ENCODE measurements at regions not wholly inside any gene's neighbourhood (a gene's known extent, or its start where the extent isn't known, plus 50 kb on each side); places are given as distances from the start of the nearest gene placed in this dataset.

GRCh38 chr2:167365216-167365615 lies 476.9 kb downstream of the XIRP2 start:
- H3K4me3 ChIP-seq (ENCODE audit: low read depth in 2 of 2, low read length in 2 of 2), result no peak overlapping the region
- POLR2A ChIA-PET, result no interaction called here
- intact Hi-C loops (cut with micrococcal nuclease; ENCODE audit: unreplicated experiment), result no loop called here
- H3K27ac ChIP-seq (ENCODE audit: low read length), result no peak overlapping the region
- H3K4me1 ChIP-seq (ENCODE audit: control insufficient read depth, insufficient read depth, low read length), result no peaks in the 10 kb centered on the region
- no peaks in the 10 kb centered on the region for H3K9me3 ChIP-seq (ENCODE audit: control insufficient read depth, insufficient read depth, low read depth, low read length)
- in situ Hi-C loops (cut with HindIII; ENCODE audit: low pct_unique_long_range_greater_than_20kb, low sequenced_read_pairs), result no loop called here
- ATAC-seq, result no peak
- DNase-seq (ENCODE audit: low read depth, low spot score), result no peak
- BruUV-seq (replicated peaks), result no TSS peak
- no peaks in the 10 kb centered on the region for H3K27me3 ChIP-seq (ENCODE audit: control insufficient read depth, insufficient read depth, low read length)
- TF ChIP-seq POLR2AphosphoS5 (IDR thresholded peaks at IDR 0.05; ENCODE audit: low read depth, low read length) (no peak), TCF7L2 (IDR thresholded peaks at IDR 0.05; ENCODE audit: low read depth, low read length) (no peak), SIN3A (IDR thresholded peaks at IDR 0.05; ENCODE audit: borderline replicate concordance, insufficient read depth, low read depth, low read length) (no peak), CTCF (IDR thresholded peaks at IDR 0.05) (no peak)
- TF ChIP-seq, protein P1, sequence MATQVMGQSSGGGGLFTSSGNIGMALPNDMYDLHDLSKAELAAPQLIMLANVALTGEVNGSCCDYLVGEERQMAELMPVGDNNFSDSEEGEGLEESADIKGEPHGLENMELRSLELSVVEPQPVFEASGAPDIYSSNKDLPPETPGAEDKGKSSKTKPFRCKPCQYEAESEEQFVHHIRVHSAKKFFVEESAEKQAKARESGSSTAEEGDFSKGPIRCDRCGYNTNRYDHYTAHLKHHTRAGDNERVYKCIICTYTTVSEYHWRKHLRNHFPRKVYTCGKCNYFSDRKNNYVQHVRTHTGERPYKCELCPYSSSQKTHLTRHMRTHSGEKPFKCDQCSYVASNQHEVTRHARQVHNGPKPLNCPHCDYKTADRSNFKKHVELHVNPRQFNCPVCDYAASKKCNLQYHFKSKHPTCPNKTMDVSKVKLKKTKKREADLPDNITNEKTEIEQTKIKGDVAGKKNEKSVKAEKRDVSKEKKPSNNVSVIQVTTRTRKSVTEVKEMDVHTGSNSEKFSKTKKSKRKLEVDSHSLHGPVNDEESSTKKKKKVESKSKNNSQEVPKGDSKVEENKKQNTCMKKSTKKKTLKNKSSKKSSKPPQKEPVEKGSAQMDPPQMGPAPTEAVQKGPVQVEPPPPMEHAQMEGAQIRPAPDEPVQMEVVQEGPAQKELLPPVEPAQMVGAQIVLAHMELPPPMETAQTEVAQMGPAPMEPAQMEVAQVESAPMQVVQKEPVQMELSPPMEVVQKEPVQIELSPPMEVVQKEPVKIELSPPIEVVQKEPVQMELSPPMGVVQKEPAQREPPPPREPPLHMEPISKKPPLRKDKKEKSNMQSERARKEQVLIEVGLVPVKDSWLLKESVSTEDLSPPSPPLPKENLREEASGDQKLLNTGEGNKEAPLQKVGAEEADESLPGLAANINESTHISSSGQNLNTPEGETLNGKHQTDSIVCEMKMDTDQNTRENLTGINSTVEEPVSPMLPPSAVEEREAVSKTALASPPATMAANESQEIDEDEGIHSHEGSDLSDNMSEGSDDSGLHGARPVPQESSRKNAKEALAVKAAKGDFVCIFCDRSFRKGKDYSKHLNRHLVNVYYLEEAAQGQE (IDR thresholded peaks at IDR 0.05; ENCODE audit: insufficient read depth in 1 of 2, low read depth in 2 of 2, low read length in 1 of 2), result no peak
- H3K36me3 ChIP-seq (ENCODE audit: control insufficient read depth, insufficient read depth, low read length), result no peaks in the 10 kb centered on the region
- CTCF ChIA-PET, result no interaction called here

DNA sequence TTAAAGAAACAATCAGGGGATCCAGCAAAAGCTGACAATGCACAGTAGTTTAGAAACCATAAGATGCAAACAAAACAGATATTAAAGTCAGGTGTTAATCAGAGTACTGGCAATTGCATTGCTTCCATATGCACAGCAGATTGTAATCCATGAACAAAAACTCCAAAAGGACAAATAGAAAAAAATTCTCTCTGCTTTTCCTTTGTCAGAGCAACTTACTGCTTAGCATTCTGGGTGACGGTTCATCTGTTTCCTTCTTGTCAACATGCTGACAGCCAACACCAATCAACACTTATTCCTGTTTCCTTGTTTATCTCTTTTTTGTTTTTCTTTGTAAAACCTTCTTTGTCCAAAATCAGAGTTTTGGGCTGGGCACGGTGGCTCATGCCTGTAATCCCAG lies 473.1 kb downstream of the XIRP2 start:
- ATAC-seq (no peak), DNase-seq (ENCODE audit: low read depth, low spot score) (no peak)
- TF ChIP-seq SIN3A (IDR thresholded peaks at IDR 0.05; ENCODE audit: borderline replicate concordance, insufficient read depth, low read depth, low read length) (no peak), CTCF (IDR thresholded peaks at IDR 0.05) (no peak), POLR2AphosphoS5 (IDR thresholded peaks at IDR 0.05; ENCODE audit: low read depth, low read length) (no peak), TCF7L2 (IDR thresholded peaks at IDR 0.05; ENCODE audit: low read depth, low read length) (no peak)
- TF ChIP-seq, protein P1 (IDR thresholded peaks at IDR 0.05; ENCODE audit: insufficient read depth in 1 of 2, low read depth in 2 of 2, low read length in 1 of 2), result no peak
- ChIA-PET POLR2A (no interaction called here), CTCF (no interaction called here)
- Histone ChIP-seq H3K4me1 (ENCODE audit: control insufficient read depth, insufficient read depth, low read length) (no peaks in the 10 kb centered on the region), H3K36me3 (ENCODE audit: control insufficient read depth, insufficient read depth, low read length) (no peaks in the 10 kb centered on the region), H3K9me3 (ENCODE audit: control insufficient read depth, insufficient read depth, low read depth, low read length) (no peaks in the 10 kb centered on the region), H3K27ac (ENCODE audit: low read length) (no peak overlapping the region), H3K4me3 (ENCODE audit: low read depth in 2 of 2, low read length in 2 of 2) (no peak overlapping the region), H3K27me3 (ENCODE audit: control insufficient read depth, insufficient read depth, low read length) (no peaks in the 10 kb centered on the region)
- in situ Hi-C loops (cut with HindIII; ENCODE audit: low pct_unique_long_range_greater_than_20kb, low sequenced_read_pairs) (no loop called here), intact Hi-C loops (cut with micrococcal nuclease; ENCODE audit: unreplicated experiment) (no loop called here)
- no TSS peak for BruUV-seq (replicated peaks)
